HG02884 (cell line): ENCODE measurements at regions not wholly inside any gene's neighbourhood (a gene's known extent, or its start where the extent isn't known, plus 50 kb on each side); places are given as distances from the start of the nearest gene placed in this dataset.

ENCODE experiments used
- ATAC-seq: cut with Tn5 transposase; IDR thresholded peaks from one replicate; pipeline ENCODE4 v1.9.1; 2021; ENCODE audit warnings: mild to moderate bottlenecking, moderate library complexity; ENCODE audit not compliant: unreplicated experiment

- peak; percentile 90 for ATAC-seq
Observed at GRCh38 chr6:145028144-145028818, 707.0 kb downstream of the EPM2A start.

GRCh38 chr6:145031001-145031400, 704.3 kb downstream of the EPM2A start:
- no peak for ATAC-seq

DNA sequence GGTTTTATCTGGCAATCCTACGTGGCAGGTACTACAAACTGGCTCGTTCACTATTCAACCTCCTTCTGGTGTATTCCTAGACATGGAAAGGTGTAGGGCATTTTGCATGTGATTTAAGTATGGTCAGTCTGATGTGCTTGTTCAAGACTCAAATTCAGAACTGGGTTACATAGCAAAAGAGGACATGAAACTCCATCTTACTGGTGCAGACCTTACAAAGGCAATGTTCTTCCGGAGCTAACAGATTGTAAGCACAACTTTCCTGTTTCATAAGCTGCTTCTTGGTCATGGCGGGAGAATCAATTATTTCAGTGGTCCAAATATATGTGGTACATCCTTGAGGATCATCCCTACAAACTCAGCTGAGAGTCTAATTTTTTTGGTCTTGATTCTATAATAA, 703.4 kb downstream of the EPM2A start:
- ATAC-seq: no peak

DNA sequence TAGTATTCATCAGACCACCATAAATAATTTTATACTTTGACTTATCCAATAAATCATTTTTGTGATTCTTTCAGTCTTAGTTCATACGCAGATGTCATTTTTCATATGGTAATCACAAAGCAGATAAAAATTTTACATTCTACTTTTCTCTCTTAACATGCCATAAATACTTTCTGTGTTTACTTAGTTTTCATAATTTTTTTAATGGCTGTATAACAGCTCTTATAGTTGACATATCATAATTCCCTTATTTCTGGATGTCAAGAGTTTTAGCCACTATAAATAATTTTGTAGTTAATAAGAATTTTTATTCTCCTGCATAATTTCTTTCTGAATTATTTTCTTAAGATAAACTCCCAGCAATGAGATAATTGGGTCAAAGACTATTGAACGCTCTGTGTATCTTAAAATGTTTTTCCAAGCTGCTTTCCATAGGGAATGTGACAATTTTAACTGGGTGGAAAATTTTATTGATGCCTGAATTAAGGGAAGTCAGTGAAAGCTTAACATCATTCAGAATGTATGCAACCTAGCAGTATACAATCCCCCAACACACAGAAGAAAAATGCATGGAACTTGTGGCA, 702.7 kb downstream of the EPM2A start:
- no peak for ATAC-seq

DNA sequence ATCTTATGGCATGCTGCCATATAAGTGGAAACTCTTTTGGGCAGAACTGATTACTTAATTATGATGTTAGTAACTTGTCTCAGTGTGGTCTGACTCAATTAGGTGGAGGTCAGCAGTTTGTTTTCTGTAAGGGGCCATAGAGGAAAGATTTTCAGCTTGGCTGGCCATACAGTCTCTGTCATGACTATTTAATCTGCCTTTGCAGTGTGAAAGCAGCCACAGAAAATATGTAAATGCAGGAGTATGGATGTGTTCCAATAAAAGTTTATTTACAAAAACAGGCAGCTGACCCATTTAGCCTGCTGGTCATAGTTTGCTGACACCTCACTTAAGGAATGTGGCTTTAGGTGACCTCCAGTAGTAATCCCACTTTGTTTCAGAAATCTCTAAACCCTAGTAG, 700.7 kb downstream of the EPM2A start:
- ATAC-seq: no peak

GRCh38 chr6:145036236-145036635, 699.1 kb downstream of the EPM2A start:
- no peak for ATAC-seq

- ATAC-seq: no peak
Observed at GRCh38 chr6:145036848-145037567, 698.3 kb downstream of the EPM2A start.

DNA sequence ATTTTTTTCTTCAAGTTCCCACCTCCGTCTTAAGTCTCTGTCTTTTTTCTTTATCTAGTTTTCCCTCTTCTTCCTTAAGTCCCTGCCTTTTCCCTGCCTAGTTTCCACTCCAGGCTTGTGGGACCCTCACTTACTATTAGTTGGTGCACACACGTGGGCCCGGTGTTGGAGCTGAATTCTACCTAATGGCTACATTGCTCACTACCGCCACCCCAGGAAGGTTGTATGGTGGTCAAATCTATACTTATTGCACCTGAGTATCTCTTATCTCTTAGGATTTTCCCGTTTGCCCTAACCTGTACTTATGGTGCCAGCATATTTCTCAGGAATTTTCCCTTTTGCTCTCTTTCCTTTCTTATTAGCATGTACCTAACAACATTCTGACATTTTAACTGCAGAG, 692.8 kb downstream of the EPM2A start:
- ATAC-seq: no peak

GRCh38 chr6:145043926-145044500, 691.3 kb downstream of the EPM2A start:
- ATAC-seq: no peak

DNA sequence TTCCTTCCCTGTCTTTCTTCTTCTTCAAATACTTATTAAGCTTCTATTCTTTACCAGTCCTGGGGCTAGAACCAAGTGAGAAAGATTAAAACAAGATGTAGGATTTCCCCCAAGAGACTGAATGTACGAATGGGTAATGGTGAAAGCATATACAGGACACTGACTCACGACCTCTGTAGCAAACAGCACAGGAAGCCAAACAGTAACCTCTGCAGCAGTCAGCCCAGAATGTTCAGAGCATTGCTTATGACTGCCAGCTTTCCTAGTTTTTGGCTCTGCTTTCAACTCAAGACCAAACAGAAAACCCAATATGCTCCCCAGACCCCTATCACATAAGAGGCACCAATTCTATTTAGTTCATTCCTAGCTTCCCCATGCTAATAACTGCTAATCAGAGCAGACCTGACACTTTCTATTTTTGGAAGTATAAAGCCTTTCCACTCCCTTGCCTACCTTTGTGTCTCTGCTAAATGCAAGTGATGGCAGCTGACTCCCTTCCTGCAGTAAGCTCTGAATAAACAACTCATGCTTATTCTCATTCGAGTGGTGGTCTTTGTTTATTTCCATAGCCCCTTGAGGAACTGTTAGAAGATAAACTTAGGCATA, 690.6 kb downstream of the EPM2A start:
- no peak for ATAC-seq

- ATAC-seq: no peak
Observed at GRCh38 chr6:145045582-145045981, 689.7 kb downstream of the EPM2A start.

DNA sequence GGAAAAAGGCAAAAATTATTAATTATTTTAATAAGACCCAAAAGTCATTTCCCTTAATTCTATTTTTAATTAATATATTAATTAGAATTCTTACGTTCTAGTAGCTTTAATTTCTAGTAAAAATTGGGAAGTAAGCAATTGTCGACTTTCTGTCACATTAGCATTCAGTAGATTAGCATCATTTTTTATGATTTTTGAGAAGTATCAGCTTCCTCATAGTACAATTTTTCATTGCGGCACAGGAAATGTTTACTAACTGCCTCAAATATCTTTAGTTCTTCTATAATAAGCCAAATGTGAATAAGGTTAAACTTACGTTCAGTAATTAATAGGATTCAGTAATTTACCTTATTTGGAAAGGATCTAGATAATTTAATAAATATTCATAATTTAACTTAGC, 687.4 kb downstream of the EPM2A start:
- no peak for ATAC-seq

DNA sequence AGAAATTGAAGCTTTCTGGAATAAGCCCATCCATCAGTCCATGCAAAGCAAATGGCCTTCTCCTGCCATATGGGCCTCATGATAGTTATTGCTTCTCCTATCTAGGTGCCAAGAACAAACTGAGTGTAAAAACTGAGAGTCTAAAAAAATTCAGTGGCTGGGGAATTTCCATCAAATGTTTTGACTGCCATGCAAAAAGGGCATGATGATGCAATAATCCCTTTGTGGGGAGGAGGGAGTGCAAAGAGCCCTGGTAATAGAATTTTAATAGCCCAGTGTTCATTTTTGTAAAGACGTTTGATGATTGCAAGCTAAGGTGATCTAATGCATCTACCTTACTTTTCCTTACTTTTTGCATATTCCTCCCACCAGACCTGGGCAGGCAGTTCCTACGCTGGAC, 683.7 kb downstream of the EPM2A start:
- ATAC-seq: no peak

DNA sequence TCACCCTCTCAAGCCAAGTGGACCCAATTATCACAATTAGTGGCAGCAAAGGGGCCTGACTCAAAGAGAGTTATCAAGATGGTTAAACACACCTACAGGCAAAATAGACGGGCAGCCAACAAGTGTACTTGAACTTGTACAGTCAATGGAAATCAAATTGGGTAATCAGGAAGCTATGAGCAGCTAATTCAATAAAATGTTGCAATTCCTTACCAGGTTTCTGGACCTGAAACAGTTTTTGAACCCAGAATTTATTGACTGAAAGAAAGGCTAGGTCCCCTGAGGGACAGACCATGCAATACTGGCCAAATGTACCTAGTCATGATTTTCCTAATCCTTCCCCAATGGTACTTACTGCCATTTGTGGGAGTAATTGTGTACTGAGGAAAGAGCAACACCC, 679.8 kb downstream of the EPM2A start:
- ATAC-seq: no peak

GRCh38 chr6:145060714-145061113, 674.6 kb downstream of the EPM2A start:
- no peak for ATAC-seq

DNA sequence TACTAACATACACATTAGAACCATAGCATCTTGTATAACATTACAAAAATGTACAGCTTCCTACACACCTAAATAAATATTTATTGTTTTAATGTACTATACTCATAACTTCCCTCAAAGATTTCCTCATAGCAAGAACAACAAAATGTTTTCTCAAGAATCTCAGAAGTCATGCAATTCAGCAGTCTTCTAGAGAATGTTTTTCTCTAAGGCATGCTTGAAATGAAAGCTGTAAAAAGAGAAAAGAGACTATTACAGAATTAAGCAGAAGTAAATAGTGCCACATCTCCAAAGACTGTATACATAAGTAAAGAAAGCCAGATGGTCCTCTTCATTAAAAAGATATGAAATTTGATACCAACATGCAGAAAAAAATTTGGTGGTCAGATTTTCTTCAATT, 672.2 kb downstream of the EPM2A start:
- ATAC-seq: no peak

GRCh38 chr6:145067430-145067829, 667.9 kb downstream of the EPM2A start:
- no peak for ATAC-seq

GRCh38 chr6:145068577-145068976, 666.7 kb downstream of the EPM2A start:
- ATAC-seq: no peak

GRCh38 chr6:145069966-145070365, 665.4 kb downstream of the EPM2A start:
- no peak for ATAC-seq

DNA sequence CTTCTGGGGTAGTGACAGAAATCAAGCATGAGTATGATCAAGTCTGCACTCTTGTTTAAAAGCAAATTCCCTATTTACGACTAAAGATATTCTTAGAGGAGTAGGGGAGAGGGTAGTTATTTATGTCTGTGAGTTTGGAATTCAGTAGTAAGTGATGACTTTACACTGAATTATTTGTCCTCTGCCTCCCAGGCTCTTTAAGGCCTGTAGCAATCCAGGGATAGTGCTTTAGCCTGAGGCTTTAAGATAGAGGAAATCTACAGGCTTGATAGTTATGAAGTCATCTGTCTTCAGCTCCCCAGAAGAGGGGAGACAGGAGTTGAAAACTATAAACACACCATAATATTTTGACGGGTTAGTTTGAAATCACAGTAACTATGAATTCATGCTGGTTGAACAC, 664.5 kb downstream of the EPM2A start:
- ATAC-seq: no peak

- ATAC-seq: no peak
Observed at GRCh38 chr6:145071836-145072235, 663.5 kb downstream of the EPM2A start.

GRCh38 chr6:145073811-145074210, 661.5 kb downstream of the EPM2A start:
- ATAC-seq: no peak
